ENCODE measurements at regions not wholly inside any gene's neighbourhood (a gene's known extent, or its start where the extent isn't known, plus 50 kb on each side); places are given as distances from the start of the nearest gene placed in this dataset.

- no peaks in the 10 kb centered on the region for H3K9me3 ChIP-seq (ENCODE audit: low read depth)
- no peak for DNase-seq
- no peak overlapping the region for H3K27ac ChIP-seq
- H3F3A ChIP-seq (ENCODE audit: insufficient read depth): no peaks in the 10 kb centered on the region
- no peaks in the 10 kb centered on the region for H4K20me1 ChIP-seq (ENCODE audit: insufficient read depth)
- H3K79me2 ChIP-seq (ENCODE audit: insufficient read depth): no peaks in the 10 kb centered on the region
- no peak overlapping the region for H2AFZ ChIP-seq
- no peak overlapping the region for H3K4me3 ChIP-seq
- peaks cover 51% of the 10 kb centered on the region for H3K27me3 ChIP-seq (replicated peaks; ENCODE audit: insufficient read depth)
- peaks cover 22% of the 10 kb centered on the region for H3K4me1 ChIP-seq (ENCODE audit: insufficient read depth)
- no peaks in the 10 kb centered on the region for H3K36me3 ChIP-seq (ENCODE audit: low read depth)
- 87 to 88% methylated on average over 6 of the region's 6 CpGs for WGBS, 2 experiments (ENCODE audit: low coverage in 1 of 2, low lambda C conversion rate in 2 of 2, missing lambda C conversion rate in 2 of 2)
- in situ Hi-C loops (cut with MboI): no loop called here
- H3K4me2 ChIP-seq (ENCODE audit: unreplicated experiment): no peak overlapping the region
- no peaks in the 10 kb centered on the region for H3K9me2 ChIP-seq (ENCODE audit: insufficient read depth)
- TF ChIP-seq EZH2 (IDR thresholded peaks at IDR 0.05; ENCODE audit: insufficient read depth, poor library complexity, severe bottlenecking): no peak
- no peak for TF ChIP-seq EZH2phosphoT487 (IDR thresholded peaks at IDR 0.05; ENCODE audit: insufficient read depth, low read depth)
- H3K9ac ChIP-seq: no peak overlapping the region
These were observed 103.4 kb downstream of the DAD1 start for GRCh38 chr14:22485649-22486048.

- Histone ChIP-seq H3K4me3 (no peak overlapping the region), H3K4me1 (ENCODE audit: insufficient read depth) (peaks cover 22% of the 10 kb centered on the region), H3K4me2 (ENCODE audit: unreplicated experiment) (peak overlapping the region; percentile 59), H2AFZ (no peak overlapping the region), H3K36me3 (ENCODE audit: low read depth) (no peaks in the 10 kb centered on the region), H4K20me1 (ENCODE audit: insufficient read depth) (no peaks in the 10 kb centered on the region), H3F3A (ENCODE audit: insufficient read depth) (no peaks in the 10 kb centered on the region), H3K9me2 (ENCODE audit: insufficient read depth) (no peaks in the 10 kb centered on the region), H3K9ac (peak overlapping the region; percentile 48; the same call in 1 of the 2 replicates), H3K79me2 (ENCODE audit: insufficient read depth) (no peaks in the 10 kb centered on the region), H3K27me3 (replicated peaks; ENCODE audit: insufficient read depth) (peaks cover 51% of the 10 kb centered on the region), H3K9me3 (ENCODE audit: low read depth) (no peaks in the 10 kb centered on the region), H3K27ac (peak overlapping the region; percentile 34; the same call in 1 of the 2 replicates)
- WGBS, 2 experiments (ENCODE audit: low coverage in 1 of 2, low lambda C conversion rate in 2 of 2, missing lambda C conversion rate in 2 of 2): 95 to 96% methylated on average over 1 of the region's 1 CpG
- peak; percentile 60 for DNase-seq
- TF ChIP-seq EZH2 (IDR thresholded peaks at IDR 0.05; ENCODE audit: insufficient read depth, poor library complexity, severe bottlenecking) (no peak), EZH2phosphoT487 (IDR thresholded peaks at IDR 0.05; ENCODE audit: insufficient read depth, low read depth) (no peak)
- in situ Hi-C loops (cut with MboI): no loop called here
These were observed 103.8 kb downstream of the DAD1 start for GRCh38 chr14:22485178-22485577.

GRCh38 chr14:22484632-22485031 lies 104.4 kb downstream of the DAD1 start:
- H3K36me3 ChIP-seq (ENCODE audit: low read depth): no peaks in the 10 kb centered on the region
- H3K9me3 ChIP-seq (ENCODE audit: low read depth): no peaks in the 10 kb centered on the region
- H2AFZ ChIP-seq: no peak overlapping the region
- H3K9ac ChIP-seq: peak overlapping the region; percentile 48; the same call in 1 of the 2 replicates
- peak overlapping the region; percentile 34; the same call in 1 of the 2 replicates for H3K27ac ChIP-seq
- peak overlapping the region; percentile 59 for H3K4me2 ChIP-seq (ENCODE audit: unreplicated experiment)
- peaks cover 48% of the 10 kb centered on the region for H3K27me3 ChIP-seq (replicated peaks; ENCODE audit: insufficient read depth)
- H3K4me3 ChIP-seq: no peak overlapping the region
- no peaks in the 10 kb centered on the region for H3K9me2 ChIP-seq (ENCODE audit: insufficient read depth)
- H4K20me1 ChIP-seq (ENCODE audit: insufficient read depth): no peaks in the 10 kb centered on the region
- peaks cover 22% of the 10 kb centered on the region for H3K4me1 ChIP-seq (ENCODE audit: insufficient read depth)
- H3F3A ChIP-seq (ENCODE audit: insufficient read depth): no peaks in the 10 kb centered on the region
- 30 to 34% methylated on average over 5 of the region's 5 CpGs for WGBS, 2 experiments (ENCODE audit: low coverage in 1 of 2, low lambda C conversion rate in 2 of 2, missing lambda C conversion rate in 2 of 2)
- TF ChIP-seq EZH2 (IDR thresholded peaks at IDR 0.05; ENCODE audit: insufficient read depth, poor library complexity, severe bottlenecking) (no peak), EZH2phosphoT487 (IDR thresholded peaks at IDR 0.05; ENCODE audit: insufficient read depth, low read depth) (no peak)
- in situ Hi-C loops (cut with MboI): no loop called here
- DNase-seq: peak; percentile 63
- no peaks in the 10 kb centered on the region for H3K79me2 ChIP-seq (ENCODE audit: insufficient read depth)

GRCh38 chr14:22483863-22484593 lies 105.0 kb downstream of the DAD1 start:
- H3K4me1 ChIP-seq (ENCODE audit: insufficient read depth): peaks cover 22% of the 10 kb centered on the region
- no peak overlapping the region for H3K27ac ChIP-seq
- no peak overlapping the region for H3K9ac ChIP-seq
- H3K4me3 ChIP-seq: no peak overlapping the region
- 60 to 69% methylated on average over 10 of the region's 10 CpGs for WGBS, 2 experiments (ENCODE audit: low coverage in 1 of 2, low lambda C conversion rate in 2 of 2, missing lambda C conversion rate in 2 of 2)
- H3K36me3 ChIP-seq (ENCODE audit: low read depth): no peaks in the 10 kb centered on the region
- no peaks in the 10 kb centered on the region for H3K79me2 ChIP-seq (ENCODE audit: insufficient read depth)
- no peaks in the 10 kb centered on the region for H3K9me2 ChIP-seq (ENCODE audit: insufficient read depth)
- H3K9me3 ChIP-seq (ENCODE audit: low read depth): no peaks in the 10 kb centered on the region
- peaks cover 42% of the 10 kb centered on the region for H3K27me3 ChIP-seq (replicated peaks; ENCODE audit: insufficient read depth)
- H3F3A ChIP-seq (ENCODE audit: insufficient read depth): no peaks in the 10 kb centered on the region
- no peak overlapping the region for H2AFZ ChIP-seq
- no peaks in the 10 kb centered on the region for H4K20me1 ChIP-seq (ENCODE audit: insufficient read depth)
- TF ChIP-seq EZH2phosphoT487 (IDR thresholded peaks at IDR 0.05; ENCODE audit: insufficient read depth, low read depth): no peak
- peak; percentile 21 for DNase-seq
- in situ Hi-C loops (cut with MboI): no loop called here
- H3K4me2 ChIP-seq (ENCODE audit: unreplicated experiment): peak overlapping the region; percentile 6

All from GM23248 (cell line).